SH-SY5Y (cell line): ENCODE measurements at regions not wholly inside any gene's neighbourhood (a gene's known extent, or its start where the extent isn't known, plus 50 kb on each side); places are given as distances from the start of the nearest gene placed in this dataset.

Source experiments
- GATA2 ChIP-seq: IDR thresholded peaks from 2 replicates; pipeline ENCODE4 v1.6.1; 2011; ENCODE audit warnings: mild to moderate bottlenecking, low read depth, low read length
- GATA3 ChIP-seq: IDR thresholded peaks from 2 replicates; pipeline ENCODE4 v1.6.1; 2011; ENCODE audit warnings: low read depth, mild to moderate bottlenecking, low read length, moderate library complexity

DNA sequence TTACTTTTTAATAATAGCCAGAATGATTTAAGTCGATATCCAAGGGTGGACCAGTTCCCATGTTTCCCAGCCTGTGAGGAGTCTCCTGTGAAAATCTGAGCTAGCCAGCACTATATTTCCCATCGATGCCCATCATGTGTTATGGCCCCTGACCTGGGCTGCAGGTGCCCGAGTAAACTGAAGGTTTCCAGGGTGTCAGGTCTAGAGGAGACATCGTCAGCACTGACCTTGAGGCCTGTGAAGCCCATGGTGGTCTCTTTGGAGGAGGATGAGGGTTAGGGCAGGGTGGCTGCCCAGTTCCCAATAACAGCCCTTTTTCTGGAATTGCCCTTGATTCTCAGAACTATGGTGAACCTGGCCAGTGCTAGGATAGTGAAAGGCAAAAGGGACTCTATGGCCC is 63.0 kb upstream of the TOP1 start:
- no peak for TF ChIP-seq GATA2
- TF ChIP-seq GATA3, result no peak

DNA sequence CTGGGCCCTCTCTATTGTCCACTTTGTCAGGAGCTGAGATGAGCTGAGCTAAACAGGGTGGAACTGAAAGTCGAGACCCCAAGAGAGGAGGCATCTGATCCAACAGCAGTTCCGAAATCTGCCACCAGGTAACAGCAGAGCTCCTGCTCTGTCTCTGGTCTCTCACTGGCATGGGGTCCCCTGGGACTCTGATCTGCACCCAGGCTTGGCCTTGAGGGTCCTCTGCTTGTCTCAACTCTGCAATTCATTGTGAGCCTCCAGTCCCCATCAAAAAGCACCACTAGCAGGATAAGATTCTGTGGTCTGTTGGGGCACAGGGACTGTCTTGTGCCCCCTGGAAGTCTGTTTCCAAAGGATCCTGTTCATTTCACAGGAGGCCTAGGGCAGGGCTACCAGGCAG is 62.5 kb upstream of the TOP1 start:
- TF ChIP-seq GATA2 (no peak), GATA3 (no peak)

DNA sequence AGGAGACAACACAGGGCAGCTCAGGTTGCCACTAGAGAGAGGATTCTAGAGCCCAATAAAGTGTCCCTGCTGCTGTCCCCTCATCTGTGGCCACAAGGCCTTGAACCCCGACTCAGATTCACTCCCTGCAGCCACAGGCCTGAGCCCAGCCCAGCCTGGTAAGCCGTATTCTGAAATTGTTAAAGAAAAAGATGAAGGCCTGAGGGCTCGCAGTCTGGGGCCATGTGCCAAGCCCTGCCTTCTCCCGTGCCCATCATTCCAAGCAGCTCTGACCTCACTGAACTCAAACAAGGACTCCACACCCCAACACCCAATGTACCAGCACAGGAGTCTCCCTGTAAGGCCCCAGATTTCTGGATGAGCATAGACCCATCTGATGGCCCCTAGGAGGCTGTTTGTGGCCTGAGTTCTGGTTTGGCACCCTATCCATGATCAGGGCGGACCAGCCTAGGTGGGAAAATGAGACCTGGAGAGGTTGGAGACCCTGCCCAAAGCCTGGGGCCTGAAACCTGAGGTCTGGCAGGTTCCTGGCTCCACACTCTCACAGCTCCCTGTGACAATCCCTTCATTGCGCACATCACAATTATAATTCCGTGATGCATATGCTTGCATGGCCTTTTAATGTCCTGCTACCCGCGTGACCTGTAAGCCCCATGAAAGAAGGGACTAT is 62.0 kb upstream of the TOP1 start:
- TF ChIP-seq GATA2 (no peak), GATA3 (no peak)

DNA sequence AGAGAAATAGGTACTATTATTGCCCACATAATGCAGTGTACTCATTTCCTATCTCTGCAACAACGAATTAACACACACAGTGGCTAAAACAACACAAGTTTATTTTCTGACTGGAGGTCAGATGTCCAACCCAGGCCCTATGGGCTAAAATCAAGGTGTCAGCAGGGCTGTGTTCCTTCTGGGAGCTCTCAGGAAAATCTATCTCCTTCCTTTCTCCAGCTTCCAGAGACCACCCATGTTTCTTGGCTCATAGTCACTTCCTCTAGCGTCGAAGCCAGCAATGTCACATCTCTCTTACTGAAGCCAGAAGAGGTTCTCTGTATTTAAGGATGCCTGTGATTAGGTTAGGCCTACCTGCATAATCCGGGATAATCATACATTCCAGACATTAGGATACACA is 60.9 kb upstream of the TOP1 start:
- TF ChIP-seq GATA3 (no peak), GATA2 (no peak)

DNA sequence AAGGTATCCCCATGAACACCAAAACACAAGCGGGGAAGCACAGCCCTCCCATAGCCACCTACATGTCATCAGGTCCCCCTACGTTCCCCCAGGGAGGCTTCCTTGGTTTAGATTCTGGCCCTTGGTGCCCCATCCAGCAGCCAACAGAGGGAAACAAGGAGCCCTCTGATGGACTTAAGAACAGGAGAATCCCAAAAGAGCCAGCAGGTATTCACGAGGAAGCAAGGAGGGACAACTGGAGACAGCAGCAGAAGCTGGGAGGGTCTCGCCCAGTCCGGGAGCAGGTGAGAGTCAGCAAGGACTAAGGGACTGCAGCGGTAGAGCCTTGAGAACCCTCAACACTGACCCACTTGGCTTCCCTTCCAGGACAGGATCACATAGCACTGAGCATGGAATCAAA is 58.4 kb upstream of the TOP1 start:
- TF ChIP-seq GATA3, result no peak

DNA sequence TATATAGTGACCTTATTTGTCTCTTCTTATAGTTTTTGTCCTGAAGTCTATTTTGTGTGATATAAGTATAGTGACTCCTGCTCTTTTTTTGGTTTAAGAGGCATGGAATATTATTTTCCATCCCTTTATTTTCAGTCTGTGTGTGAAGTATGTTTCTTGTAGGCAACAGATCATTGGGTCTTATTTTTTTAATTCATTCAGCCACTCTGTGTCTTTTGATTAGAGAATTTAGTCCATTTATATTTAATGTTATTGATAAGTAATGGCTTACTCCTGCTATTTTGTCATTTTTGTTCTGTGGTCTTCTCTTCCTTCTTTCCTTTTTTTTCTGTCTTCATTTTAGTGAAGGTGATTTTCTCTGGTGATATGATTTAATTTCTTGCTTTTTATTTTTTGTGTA is 51.4 kb upstream of the TOP1 start:
- TF ChIP-seq GATA3 (no peak), GATA2 (no peak)

DNA sequence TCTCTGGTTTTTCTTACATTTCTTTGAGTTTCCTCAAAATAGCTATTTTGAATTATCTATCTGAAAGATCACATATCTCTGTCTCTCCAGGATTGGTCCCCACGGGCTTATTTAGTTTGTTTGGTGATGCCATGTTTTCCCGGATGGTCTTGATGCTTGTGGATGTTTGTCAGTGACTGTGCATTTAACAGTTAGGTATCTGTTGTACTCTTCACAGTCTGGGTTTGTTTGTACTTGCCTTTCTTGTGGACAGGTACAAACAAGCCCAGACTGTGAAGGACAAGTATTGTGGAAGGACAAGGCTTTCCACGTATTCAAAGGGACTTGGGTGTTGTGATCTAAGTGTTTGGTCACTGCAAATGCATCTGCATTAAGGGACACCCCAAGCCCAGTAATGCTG is 49.9 kb upstream of the TOP1 start:
- TF ChIP-seq GATA2 (no peak), GATA3 (no peak)
